HG03066 (cell line): ENCODE measurements at regions not wholly inside any gene's neighbourhood (a gene's known extent, or its start where the extent isn't known, plus 50 kb on each side); places are given as distances from the start of the nearest gene placed in this dataset.
"Not testable (repeated sequence)": the region's sequence is repeated elsewhere in the genome, so short reads cannot be mapped to it uniquely, and the experiment has no call there.

Experiments used
- ATAC-seq: cut with Tn5 transposase; IDR thresholded peaks from one replicate; pipeline ENCODE4 v1.9.1; 2021; ENCODE audit warnings: low read depth; ENCODE audit not compliant: unreplicated experiment

DNA sequence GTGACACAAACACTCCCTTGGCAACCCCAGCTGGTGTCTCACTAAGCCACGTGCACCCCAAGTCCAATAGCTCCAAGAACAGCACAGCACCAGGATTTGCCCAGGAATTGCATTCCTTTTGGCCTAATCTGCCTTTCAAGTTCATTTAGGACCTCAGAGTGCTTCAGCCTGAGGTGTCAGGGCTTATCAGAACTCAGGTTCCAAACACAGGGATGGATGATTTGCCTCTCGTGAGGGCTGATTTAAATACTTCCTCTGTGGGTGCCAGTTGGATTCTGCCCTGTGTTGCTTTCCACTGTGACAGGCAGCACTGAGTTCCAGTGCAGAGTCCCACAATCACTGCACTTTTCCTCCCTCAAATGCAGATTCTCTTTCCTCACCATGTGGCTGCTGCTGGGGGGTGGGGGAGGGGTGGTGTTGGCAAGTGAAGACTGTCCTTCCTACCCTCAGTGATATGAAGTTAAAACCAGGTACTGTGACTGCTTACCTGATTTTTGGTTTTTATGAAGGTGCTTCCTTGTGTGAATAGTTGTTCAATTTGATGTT is 204.3 kb upstream of the STAC start:
- ATAC-seq, result no peak

DNA sequence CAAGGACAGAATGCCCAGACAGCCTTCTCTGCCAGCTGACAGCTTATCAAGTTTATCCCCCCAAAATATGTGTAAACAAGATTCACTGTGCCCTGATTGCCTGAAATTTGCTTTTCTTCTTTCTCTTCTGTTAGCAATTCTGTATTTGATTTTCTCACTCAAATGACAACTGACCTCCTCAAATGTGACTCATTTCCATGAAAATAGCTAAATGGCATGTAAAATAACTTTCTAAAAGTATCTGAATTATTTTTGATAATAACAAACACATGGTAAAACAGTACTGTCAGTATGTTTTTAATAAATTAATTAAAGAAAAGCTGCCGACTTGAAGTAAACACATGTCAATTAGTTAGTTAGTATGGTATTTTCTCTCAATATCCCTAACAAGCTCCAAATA is 202.3 kb upstream of the STAC start:
- ATAC-seq, result no peak

DNA sequence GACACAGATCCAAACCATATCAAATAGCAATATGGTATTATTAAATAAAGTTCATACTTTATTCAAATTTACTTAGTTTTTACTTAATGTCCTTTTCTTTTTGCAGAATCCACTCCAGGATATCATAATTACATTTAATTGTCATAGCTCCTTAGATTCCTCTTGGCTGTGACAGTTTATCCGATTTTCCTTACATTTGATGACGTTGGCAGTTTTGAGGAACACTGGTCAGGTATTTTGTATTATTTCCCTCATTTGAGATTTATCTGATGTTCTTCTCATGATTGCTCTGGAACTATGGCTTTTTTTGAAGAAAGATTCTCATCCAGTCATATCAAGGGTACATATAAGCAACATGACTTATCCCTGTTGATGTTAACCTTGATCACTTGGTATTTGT is 198.3 kb upstream of the STAC start:
- no peak for ATAC-seq

DNA sequence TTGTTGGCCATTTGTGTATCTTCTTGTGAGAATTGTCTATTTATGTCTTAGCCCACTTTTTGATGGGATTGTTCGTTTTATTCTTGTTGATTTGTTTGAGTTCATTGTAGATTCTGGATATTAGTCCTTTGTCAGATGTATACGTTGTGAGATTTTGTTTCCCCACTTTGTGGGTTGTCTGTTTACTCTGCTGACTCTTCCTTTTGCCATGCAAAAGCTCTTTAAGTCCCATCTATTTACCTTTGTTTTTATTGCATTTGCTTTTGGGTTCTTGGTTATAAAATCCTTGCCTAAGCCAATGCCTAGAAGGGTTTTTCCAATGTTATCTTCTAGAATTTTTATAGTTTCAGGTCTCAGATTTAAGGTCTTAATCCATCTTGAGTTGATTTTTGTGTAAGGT is 193.1 kb upstream of the STAC start:
- ATAC-seq, result not testable (repeated sequence)

DNA sequence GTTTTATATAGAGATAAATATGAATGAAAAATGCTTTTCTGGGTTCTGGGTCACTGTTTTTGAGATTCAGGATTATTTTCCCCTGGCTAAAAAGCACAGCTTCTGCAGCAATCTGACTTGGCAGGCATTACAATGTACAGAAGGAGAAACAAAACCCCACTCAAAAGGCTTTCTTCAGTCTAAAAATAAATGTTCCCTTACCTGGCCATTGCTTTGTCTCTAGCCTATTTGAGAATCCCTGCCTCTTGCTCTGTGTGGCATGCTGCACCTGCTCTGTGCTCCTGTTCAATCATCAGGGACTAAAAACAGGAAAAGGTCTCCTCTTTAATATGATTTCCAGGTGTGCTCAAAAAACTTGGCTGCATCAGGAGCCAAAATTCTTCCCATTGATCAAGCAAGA is 187.4 kb upstream of the STAC start:
- no peak for ATAC-seq

DNA sequence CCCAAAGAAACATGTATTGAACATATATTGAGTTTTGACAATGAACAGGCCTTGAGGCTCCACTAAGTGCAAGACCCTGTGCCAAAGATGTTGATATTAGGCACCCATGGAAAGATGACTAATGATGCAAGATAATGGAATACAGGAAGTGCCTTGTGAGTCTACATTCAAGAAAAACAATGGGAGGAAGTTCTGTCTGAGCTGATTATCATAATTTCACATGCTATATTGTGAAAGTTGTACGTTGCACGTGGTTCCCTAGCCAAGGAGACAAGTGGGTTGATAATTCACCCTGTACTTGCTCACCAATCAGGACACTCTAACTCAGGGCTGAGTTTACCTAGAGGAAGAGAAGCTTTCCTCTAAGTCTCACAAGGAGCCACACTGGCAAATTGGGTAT is 186.9 kb upstream of the STAC start:
- ATAC-seq, result no peak

DNA sequence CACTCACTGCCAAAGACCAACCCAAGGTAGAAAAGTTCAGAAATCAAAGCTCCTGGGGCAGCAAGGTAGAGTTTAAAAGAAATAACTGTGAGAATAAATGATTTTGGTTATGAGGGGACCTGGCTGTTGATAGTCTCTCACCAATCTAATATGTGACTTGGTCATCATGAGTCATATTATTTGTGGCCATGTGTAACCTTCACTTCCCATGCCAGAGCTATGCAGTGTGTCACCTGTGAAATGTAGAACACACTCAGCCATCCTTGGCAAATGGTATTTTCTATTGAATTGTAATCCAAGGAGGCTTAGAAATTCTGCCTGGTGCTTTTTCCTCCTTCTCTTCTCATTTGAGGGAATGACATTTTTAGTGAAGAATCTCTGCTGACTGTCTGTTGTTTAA is 184.2 kb upstream of the STAC start:
- no peak for ATAC-seq

DNA sequence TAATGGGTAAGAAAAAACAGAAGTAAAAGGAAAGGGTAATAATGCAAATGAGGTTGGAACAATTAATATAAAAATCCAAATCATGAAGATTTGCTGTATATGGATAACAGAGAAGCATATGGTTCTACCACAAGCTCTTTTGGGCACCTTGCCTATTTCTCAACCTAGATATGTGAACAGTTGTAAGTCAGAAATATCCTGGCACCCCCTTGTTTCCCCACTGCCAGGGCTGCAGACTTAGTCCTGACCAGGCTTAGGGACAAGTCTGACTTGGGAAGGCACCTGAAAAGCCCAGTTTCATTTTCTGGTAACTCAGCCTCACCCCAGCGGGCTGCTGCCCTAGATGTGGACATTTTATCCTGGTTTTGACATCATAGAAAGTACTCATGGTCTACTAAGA is 183.2 kb upstream of the STAC start:
- ATAC-seq, result no peak

DNA sequence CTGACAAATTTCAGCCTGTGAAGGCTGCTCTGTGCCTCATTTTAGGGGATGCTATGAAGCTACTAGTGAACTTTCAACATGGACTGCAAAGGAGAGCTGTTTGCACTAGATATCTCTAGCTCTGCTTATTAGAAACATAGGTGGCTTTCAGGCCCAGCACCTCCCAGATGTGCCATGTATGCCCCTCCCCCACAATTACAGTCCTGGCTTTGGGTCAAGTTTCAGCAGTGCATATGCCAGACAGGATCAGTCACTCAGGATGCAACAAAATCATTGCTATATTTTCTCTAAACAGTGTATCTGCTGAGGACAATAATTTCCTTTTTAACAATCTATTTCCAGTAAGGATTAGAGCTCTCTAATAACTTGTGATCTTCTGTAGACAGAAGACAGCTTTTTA is 178.8 kb upstream of the STAC start:
- ATAC-seq, result no peak

DNA sequence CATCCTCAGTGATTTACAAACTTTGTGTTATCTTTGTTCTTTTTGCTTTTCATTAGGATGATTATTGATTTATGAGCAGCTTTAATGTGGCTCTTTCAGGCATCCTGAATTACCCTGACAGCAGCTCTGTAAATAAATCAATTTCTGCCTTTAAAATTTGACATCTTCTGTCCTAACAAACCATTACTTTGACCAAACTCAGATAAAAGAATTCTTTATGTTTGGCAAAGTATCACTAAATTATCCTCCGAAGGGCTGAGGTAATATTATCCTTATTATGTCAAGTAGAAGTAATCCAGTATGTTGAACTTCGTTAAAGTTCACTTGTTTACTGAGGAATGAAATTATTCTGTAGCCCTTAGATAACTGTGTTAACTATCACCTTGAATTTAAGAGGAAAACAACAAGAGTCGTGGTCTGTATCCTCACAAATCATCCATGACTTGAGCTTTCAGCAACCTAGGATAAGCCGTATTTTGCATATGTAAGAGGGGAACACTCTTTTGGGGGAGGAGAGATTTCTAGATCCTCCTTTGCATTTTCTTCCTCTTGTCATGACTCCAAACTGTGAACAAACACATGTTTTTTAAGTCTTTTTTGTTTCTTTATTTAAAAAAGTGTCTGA is 173.2 kb upstream of the STAC start:
- no peak for ATAC-seq

DNA sequence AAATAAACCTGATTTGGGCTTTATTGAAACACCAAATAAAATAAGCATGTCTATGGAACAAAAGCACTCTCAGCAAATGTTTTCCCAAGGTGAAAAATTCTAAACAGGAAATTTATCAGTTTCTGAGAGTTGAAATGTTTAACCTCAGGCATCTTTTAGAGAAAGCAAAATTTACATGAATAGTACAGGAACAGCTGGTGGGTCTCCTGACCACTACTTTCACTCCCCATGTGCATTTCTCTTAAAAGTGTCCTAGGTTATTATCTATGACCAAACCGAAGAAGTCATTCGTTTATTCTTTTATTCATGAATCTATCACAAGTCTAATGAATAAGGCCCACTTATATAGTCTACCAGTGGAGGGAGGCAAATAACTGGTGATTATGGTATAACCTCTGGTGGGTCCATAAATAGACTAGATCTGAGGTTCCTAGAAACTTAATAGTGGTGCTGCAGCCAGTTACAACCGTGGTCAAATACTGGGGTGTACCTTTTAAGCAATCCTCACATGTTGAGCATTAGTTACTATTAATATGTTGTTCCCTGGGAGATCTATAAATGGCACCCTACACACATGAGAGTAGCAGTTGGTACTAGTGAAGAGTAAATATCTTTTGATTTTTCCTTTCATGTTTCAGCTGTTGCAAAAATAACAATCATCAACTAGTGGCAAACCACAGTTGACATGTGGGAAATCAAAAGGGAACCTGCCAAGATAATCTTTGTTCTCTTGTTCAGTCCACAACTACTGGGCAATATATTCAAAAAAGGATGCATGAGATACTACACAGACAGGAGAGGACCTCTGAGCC is 169.3 kb upstream of the STAC start:
- ATAC-seq, result no peak

DNA sequence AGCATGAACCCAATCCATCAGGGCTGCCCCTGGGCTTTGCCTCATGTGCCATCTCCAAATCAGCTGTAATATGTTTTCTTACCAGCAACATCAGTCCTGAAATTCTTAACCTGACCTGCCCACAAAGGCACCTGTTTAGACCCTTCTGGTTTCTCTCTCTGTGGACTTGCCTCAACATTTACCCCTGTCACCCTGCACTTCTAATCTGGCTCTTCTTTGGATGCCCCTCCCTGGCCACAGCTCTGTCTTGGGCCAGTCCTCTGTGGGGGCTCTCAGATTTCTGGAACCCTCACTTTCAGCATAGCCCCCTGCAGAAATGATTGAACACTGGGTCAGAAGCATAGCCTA is 168.7 kb upstream of the STAC start:
- no peak for ATAC-seq

DNA sequence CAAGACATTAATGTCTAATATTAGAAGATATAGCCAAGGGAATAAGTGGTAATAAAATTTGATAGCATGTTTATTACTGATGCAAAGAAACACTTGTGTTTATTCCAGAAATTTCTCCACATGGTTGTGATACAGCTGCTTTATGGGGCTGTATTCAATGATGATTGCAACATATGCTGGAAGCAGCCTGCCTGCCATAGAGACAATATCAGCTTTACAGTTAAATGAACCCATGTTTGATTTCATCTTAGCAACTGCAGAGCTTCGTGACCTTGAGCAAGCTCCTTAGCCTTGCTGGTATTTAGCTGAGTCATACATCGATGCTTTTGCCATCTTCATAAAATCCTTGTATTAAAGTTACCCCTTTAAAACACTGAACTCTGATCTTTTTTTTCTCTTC is 168.1 kb upstream of the STAC start:
- no peak for ATAC-seq

DNA sequence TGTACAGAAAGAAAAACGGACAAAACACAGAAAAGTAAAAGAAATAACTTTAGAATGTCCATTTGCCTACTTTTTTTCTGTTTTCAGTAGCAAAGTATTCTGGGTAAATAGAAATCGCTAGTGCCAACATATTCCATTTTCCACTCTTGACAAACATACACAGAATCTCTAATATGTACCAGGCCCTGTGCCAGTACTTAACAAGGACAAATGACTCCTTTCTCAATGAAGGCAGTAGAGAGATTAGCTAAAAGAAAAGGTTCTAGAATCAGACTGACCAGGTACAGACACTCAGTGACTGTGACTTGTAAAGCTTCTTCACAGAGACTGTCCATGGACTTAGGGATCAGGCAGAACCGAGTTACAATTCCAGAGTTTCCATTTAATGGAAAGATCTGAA is 165.8 kb upstream of the STAC start:
- no peak for ATAC-seq

DNA sequence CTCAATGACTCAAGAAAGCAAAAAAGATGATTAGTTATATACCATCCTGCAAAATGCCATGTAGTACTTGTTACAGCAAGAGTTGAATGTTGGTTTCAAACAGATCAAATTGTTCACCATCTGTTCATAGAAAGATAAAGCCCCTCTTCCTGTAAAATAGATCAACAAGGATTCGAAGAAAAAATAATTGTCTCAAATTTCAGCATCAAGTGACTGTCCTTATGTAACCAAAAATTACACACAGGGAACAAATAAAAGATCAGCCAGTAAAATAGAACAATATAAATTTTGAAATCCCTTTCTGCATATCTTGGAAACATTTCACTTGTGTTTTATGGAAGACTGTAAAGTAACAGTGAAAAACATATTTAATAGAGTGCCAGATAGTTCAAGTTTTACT is 165.1 kb upstream of the STAC start:
- ATAC-seq, result no peak

DNA sequence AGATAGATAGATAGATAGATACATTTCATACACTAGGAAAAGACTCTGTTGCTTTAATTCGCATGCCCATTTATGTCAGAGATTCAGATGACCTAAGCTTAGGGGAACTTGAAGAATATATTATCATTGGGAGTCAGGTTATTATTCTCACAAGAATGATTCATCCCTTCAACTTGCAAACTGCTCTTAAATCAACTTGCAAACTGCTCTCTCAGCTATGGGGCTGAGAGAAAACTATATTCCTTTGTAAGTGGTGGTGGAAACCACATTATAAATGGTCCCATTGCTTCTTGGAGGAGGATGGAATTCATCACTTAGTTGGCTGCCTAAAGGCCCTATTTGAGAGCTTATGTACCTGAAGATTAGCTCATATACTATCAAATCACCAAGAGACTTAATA is 160.9 kb upstream of the STAC start:
- ATAC-seq, result no peak

DNA sequence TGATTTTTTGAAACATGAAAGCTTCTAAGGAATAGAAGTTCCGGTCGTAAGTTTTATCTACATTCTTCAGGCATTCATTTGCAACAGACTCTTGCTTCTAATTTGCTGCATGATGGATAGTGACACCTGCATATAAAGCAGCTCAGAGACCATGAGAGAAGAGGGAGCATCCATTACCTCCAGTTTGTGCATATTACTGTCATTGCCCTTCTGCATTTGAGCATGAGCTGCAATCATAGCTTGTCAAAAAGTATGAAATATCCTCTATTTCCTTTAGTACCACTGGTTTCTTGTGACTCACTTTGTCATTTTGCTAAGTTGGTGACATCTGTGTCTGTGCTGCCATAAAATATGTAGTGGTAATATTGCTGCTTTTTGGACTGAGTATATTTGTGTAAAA is 160.1 kb upstream of the STAC start:
- ATAC-seq, result no peak

DNA sequence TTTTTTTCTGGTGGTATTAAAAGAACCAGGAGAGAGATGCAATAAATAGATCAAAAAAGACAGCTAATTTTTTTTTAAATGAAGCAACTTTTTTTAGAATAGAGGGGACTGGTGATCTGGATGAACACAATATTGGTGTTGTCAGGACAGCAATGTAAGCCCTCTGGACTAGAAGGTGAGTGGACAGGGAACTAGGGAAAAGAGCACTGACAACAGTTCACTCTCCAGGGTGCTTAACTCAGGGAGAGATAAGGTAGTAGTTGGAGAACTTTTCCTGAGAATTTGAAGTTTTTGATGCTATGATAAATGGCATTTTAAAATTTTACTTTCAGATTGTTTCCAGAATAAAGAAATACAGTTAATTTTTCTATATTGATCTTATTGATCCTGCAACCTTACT is 158.3 kb upstream of the STAC start:
- ATAC-seq, result no peak

DNA sequence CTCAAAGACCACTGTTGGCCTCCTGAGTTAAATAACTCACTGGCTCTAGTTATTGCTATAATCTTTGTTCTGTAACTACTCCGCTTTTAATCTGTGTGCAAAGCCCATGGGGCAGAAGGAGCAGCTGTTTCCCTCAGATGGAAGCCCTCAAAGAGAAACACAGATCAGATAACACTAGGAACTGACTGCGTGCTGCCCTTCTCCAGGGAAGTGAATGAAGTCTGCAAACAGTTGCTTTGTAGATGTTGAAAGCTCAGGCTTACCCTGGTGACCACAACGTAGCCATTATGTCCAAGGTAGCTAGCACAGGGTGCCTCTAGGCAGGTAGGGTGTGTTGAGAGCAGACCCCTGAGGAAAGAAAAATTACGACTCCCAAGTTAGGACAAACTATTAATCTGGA is 152.3 kb upstream of the STAC start:
- ATAC-seq, result no peak

DNA sequence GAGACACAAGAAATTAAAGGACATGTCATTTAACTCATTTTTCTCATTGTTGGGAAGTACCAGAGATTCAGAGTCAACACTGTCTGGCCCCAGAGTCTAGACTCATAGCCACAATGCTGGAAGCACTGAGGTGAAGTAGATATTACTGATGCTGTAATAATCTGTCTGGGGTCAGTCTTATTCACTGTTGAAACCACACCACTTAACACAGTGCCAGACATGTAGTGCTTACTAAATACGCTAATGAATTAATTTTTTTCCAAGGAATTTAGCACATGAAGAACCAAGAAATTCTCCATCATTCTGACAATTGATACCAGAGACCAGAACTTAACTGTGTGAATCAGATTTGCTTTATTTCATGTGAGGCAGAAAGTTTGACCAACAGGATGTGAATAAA is 150.8 kb upstream of the STAC start:
- ATAC-seq, result no peak

DNA sequence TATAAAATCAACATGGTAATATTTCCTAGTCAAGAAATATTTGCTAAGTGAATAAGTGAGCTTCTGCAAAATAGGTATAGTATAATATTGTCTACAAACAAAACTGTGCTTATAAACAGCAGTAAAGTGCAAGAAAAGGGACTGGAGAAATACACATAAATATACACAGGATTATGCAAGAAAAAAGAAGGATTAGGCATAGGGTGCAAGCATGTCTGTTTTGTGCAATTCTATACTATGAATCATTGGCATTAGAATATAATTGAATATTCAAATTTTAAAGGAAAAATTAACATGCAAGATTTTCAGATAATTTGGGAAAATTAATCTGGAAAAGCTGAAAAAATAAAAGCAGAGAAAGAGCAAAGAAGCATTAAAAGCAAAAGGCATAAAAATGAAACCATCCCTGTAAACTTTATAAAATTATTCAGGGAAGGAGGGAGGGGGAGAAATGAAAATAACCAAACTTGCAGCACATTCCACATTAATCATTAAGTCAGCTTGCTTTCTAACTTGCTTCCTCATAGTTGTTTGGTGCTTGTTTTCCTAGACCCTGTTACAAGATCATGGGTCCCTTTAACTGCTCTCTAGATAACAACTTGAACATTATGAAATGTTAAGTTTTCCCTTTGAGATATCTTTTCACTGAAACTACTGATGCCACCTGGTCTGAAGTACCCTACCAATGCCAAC is 147.4 kb upstream of the STAC start:
- ATAC-seq, result no peak

DNA sequence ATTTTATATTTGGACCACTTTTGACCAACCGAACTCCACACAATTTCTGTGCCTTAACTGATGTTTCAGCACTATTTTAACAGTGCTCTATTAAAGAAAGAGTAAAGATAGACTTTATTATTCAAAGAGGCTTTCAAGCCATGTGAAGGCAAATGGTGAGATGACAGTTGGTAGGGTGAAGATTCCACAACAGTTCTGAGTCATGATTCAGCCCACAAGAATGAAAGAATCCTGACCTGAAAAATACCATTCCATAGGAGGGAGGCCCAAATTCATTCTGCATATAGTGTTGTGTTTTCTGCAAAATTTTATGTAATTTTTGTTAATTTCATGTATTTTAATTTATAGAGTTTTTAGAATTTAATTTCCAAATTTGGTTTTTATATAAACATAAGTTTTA is 135.6 kb upstream of the STAC start:
- no peak for ATAC-seq
